Vagina (tissue), 2 donors: ENCODE measurements at regions not wholly inside any gene's neighbourhood (a gene's known extent, or its start where the extent isn't known, plus 50 kb on each side); places are given as distances from the start of the nearest gene placed in this dataset.

Experiments
- POLR2A ChIP-seq, 2 donors: fragments of 450-650 bp; IDR thresholded peaks; one replicate each; pipeline ENCODE4 v1.6.1; 2017; ENCODE audit warnings: antibody characterized with exemption in 2 of 2, mild to moderate bottlenecking in 2 of 2, moderate library complexity in 2 of 2
- TF ChIP-seq, protein P1 (sequence below), 3 experiments: fragments of 450-650 bp in 2 of 3; fragments of 200-600 bp in 1 of 3; sonication (generic) in 1 of 3; IDR thresholded peaks; one replicate each; pipeline ENCODE4 v1.5.1; 2017 to 2019; ENCODE audit warnings: antibody characterized with exemption in 3 of 3, mild to moderate bottlenecking in 2 of 3, moderate library complexity in 2 of 3

- TF ChIP-seq, protein P1, sequence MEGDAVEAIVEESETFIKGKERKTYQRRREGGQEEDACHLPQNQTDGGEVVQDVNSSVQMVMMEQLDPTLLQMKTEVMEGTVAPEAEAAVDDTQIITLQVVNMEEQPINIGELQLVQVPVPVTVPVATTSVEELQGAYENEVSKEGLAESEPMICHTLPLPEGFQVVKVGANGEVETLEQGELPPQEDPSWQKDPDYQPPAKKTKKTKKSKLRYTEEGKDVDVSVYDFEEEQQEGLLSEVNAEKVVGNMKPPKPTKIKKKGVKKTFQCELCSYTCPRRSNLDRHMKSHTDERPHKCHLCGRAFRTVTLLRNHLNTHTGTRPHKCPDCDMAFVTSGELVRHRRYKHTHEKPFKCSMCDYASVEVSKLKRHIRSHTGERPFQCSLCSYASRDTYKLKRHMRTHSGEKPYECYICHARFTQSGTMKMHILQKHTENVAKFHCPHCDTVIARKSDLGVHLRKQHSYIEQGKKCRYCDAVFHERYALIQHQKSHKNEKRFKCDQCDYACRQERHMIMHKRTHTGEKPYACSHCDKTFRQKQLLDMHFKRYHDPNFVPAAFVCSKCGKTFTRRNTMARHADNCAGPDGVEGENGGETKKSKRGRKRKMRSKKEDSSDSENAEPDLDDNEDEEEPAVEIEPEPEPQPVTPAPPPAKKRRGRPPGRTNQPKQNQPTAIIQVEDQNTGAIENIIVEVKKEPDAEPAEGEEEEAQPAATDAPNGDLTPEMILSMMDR (IDR thresholded peaks at IDR 0.05) = no peak
- TF ChIP-seq POLR2A (IDR thresholded peaks at IDR 0.05) = no peak
These were observed 496.3 kb downstream of the BCOR start for GRCh38 chrX:39601231-39602177.
